ENCODE measurements at regions not wholly inside any gene's neighbourhood (a gene's known extent, or its start where the extent isn't known, plus 50 kb on each side); places are given as distances from the start of the nearest gene placed in this dataset.

GRCh38 chr10:108147346-108147745 lies 982.8 kb upstream of the SORCS1 start:
- no peak for DNase-seq (ENCODE audit: low read depth)

DNA sequence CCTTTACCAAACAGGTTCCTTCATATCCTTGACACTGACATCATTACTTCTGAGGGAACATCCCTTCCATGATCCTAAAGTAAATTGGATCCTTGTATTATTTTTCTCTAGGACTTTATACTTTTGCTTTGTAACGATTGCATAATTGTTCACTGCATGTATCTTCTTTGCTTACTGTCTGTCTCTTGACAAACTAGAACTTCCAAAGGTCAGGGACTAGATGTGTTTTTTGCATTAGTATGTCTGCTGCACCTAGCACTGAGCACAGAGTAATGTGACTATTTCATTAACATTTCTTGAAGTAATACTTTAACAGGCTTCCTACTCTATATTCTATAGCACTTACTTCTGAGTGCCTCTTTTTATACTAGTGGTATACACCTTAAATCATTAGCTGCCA lies 976.6 kb upstream of the SORCS1 start:
- no peak for DNase-seq (ENCODE audit: low read depth)

DNA sequence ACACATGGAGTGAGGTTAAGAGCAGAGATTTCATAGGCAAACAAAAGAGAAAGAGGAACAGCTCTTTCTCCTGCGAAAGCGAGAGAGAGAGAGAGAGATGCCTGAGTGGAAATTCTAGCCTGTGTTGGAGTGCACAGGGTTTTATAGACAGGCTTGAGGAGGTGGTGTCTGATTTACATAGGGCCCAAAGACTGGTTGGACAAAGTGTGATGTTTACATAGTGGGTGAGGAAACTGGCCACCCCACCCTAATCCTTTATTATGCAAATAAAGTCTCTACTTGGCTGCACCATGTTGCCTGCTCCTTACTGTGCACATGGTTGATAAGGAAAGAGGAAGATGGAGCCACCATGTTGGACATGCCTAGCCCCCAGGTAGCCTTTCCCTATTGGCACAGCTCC lies 967.8 kb upstream of the SORCS1 start:
- peak; percentile 20 for DNase-seq (ENCODE audit: low read depth)

DNA sequence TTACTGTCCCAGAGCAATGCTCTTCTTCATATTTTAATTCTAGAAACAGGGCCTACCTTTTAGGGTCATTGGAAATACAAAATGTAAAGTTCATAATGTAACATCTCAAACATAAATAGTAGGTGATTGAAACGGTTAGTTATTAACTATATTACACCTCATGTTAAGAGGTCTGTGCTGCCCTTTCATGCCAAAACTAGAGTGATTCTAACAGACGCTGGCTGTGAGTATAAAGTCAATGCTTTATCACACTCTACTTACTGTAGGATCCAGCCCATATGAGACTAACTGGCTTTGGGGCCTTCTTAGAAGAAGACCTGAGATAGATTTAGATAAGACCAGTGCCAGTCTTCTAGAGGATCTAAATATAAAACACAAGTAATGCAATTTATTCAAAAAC lies 966.1 kb upstream of the SORCS1 start:
- no peak for DNase-seq (ENCODE audit: low read depth)

DNA sequence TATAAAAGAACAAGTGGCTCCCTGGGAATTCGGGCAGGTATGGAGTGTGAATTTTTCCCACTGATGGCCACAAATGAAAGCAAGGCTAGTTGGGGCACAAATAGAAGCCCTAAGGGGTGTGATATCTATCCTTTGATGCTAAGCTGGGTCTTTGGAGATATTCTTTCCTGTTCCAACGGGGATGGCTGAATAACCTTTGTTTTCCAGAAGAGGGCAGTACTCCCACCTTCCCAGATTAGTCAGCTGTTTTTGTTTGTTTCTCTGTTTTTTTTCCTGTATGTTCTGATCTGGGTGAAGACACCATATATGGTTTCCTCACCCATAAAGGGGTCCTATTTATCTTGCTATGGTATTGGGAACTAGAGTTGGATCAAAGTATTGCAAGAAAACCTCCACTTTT lies 947.7 kb upstream of the SORCS1 start:
- no peak for DNase-seq (ENCODE audit: low read depth)

- DNase-seq (ENCODE audit: low read depth) = no peak
Measured at GRCh38 chr10:108104551-108105156, 940.1 kb upstream of the SORCS1 start.

GRCh38 chr10:108097258-108097657 lies 932.8 kb upstream of the SORCS1 start:
- no peak for DNase-seq (ENCODE audit: low read depth)

GRCh38 chr10:108095932-108096925 lies 931.7 kb upstream of the SORCS1 start:
- DNase-seq (ENCODE audit: low read depth) = no peak

- DNase-seq (ENCODE audit: low read depth) = no peak
Measured at GRCh38 chr10:108090476-108091215, 926.1 kb upstream of the SORCS1 start.

DNA sequence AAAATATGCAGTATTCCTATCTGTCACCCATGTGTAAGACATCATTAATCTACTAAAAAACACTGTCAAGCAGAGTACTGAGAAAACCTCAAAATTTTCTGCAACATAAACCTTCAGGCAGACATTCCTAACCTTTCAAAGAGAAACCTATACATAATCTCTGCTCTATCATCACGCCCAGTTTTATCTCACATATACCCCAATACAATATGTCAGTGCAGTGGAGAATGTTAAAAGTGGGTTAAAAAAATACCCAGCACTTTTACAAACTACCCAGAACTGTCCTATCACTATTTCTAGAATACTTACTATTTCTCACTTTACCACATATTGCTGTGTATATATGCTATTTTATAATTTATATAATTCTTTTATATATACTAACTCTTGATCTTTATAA lies 922.0 kb upstream of the SORCS1 start:
- DNase-seq (ENCODE audit: low read depth) = no peak

DNA sequence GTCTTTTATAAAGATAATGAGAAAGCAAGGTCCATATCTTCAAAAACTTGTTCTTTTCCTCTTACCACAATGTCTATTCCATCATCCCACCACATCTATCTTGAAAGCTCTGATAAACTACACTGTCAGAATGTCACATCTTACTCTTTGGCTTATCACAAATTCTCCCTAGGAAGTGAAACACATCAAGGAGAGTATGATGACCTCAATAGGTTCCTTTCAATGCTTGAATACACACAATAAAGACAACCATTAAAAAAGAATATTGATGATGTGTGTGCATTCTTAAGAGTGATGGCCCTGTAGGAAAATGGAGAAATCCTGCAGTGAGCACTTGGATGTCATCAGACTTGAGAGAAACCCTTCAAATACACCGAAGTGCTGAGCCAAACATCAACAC lies 918.1 kb upstream of the SORCS1 start:
- no peak for DNase-seq (ENCODE audit: low read depth)

GRCh38 chr10:108078263-108078662 lies 913.8 kb upstream of the SORCS1 start:
- no peak for DNase-seq (ENCODE audit: low read depth)

DNA sequence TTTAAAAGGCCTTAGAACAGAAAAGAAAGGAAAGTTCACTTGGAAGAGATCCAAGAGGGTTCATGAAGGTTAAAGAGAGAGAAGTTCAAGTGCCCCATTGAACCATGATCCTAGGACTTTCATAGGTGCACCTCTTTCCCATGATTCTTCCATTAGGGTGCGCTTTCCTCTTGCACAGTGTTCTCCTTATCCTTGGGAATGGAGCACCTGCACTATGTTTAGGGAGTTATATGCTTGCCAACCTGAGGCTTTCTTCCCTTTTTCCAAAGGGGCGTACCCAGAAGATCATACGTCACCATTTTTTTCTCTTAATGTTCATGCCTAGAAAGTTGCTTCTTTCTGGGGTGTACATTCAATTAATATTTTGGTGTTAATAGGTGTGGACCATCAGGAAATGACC lies 908.0 kb upstream of the SORCS1 start:
- DNase-seq (ENCODE audit: low read depth) = no peak

DNA sequence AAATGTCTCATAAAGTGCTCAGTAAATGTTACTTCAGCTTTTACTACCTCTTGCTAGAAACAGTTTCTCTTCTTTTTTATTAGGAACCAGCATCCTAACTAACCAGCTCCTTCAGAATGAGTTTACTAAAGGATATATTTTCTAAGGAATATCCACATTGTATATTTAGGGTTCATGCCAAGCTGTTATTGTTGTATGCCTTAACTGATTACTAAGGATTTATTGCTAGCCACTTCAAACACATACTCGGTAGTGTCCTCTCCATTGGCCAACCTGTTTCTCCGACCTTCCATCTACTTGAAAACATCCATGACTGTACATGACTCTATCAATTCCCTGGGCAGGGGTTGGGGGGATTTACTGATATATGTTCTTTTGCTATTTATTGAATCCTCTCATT lies 906.3 kb upstream of the SORCS1 start:
- no peak for DNase-seq (ENCODE audit: low read depth)

GRCh38 chr10:108069096-108069495 lies 904.6 kb upstream of the SORCS1 start:
- no peak for DNase-seq (ENCODE audit: low read depth)

GRCh38 chr10:108064746-108065260 lies 900.3 kb upstream of the SORCS1 start:
- DNase-seq (ENCODE audit: low read depth) = no peak

DNA sequence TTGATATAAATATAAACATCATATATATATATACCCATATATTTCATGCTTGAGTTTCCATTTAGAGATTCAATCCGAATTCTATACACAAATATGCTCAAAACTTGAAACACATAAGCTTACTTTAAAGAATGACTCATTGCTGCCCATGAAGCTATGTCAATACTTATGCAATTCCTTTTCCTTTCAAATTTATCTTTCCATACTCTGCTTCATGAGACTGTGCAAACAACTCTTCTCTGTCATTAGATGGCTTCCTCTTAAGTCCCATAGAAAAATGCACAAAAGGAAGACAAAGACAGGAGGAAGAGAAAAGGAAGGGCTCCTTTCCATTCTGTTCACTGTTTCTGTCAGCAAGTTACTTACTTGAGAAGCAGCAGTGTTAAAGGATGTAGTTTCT lies 895.7 kb upstream of the SORCS1 start:
- DNase-seq (ENCODE audit: low read depth) = peak; percentile 62

GRCh38 chr10:108055506-108055905 lies 891.0 kb upstream of the SORCS1 start:
- DNase-seq (ENCODE audit: low read depth) = no peak

DNA sequence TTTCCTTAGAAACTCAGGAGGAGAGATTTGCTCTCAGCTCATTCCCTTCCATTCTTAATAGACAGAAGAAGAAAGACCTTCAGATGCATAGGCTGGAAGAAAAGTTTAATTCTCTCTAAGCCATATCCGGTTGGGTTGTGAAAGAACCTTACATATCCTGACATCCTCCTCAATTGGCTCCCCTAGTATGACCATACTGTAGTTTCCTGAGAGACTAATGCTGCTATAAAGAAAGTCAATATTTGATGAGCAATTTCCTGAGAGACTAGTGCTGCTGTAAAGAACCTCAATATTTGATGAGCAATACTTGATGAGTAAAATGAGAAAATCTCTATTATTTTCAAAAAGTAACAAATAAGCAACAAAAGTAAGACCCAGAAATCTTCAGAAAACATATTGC lies 888.5 kb upstream of the SORCS1 start:
- peak; percentile 87 for DNase-seq (ENCODE audit: low read depth)

DNA sequence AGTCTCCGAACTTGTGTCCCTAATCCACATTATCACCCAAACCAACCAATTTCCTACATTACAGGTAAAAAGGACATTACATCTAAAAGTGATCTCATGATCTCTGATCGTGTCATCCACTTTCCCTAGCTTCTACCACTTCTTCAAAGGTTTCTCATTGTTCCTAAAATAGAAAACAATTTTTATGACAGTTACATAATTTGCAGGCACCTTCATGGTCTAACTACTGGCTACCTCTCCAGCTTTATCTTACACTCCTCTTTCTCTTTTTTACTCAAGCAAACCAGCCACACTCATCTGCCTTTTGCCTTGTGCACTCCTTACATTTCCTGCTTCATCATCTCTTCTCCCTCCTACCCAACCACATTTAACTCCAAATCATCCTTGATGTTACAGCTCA lies 886.7 kb upstream of the SORCS1 start:
- DNase-seq (ENCODE audit: low read depth) = peak; percentile 23

- no peak for DNase-seq (ENCODE audit: low read depth)
Measured at GRCh38 chr10:108050626-108051025, 886.1 kb upstream of the SORCS1 start.

DNA sequence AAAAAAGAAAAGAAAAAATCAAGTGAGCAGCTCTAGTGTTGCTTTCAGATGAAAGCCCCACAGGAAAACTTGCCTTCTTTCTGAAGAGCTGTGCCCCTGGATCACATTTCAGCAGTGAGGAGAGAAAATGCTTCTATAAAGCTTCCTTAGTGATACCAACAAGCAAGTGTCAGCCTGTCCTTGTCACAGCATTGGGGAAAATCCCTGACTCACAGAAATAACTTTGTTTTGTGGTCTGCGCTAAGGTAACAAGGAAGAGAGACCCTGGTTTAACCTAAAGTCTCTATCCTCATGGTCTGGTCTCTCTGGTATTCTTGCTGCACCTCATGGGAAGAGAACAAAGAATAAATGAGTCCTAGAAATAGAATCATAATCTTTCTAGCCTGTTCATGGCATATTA lies 885.2 kb upstream of the SORCS1 start:
- no peak for DNase-seq (ENCODE audit: low read depth)

Data from HT1080 (cell line).